ENCODE measurements at regions not wholly inside any gene's neighbourhood (a gene's known extent, or its start where the extent isn't known, plus 50 kb on each side); places are given as distances from the start of the nearest gene placed in this dataset.
"Not testable (repeated sequence)": the region's sequence is repeated elsewhere in the genome, so short reads cannot be mapped to it uniquely, and the experiment has no call there.

DNA sequence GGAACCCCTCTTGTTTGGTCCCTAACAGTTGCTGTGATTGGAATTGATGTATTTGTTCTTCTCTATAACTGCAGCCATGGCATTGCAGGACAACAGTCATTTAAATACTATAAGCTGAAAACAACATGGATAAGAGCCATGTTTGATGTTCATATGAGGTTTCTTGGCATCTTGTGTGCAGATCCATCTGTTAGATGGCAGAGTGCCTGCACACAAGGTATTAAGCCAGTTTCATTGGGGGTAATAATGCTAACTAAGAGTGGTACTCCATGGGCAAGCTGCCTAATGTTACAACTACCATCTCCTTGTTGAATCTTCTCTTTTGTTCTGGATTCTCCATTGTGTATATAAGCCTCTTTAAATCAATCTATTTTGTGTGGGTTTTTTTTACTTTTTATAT, 206.0 kb upstream of the CHORDC1 start:
- Mint-ChIP-seq H3K27me3 (ENCODE audit: low read depth) (no peaks in the 10 kb centered on the region), H3K4me1 (ENCODE audit: low read depth) (peaks cover 2% of the 10 kb centered on the region), H3K4me3 (no peak overlapping the region), H3K9me3 (no peaks in the 10 kb centered on the region), H3K27ac (no peak overlapping the region), H3K36me3 (ENCODE audit: low read depth) (no peaks in the 10 kb centered on the region)
- no peak for DNase-seq (ENCODE audit: low spot score)

DNA sequence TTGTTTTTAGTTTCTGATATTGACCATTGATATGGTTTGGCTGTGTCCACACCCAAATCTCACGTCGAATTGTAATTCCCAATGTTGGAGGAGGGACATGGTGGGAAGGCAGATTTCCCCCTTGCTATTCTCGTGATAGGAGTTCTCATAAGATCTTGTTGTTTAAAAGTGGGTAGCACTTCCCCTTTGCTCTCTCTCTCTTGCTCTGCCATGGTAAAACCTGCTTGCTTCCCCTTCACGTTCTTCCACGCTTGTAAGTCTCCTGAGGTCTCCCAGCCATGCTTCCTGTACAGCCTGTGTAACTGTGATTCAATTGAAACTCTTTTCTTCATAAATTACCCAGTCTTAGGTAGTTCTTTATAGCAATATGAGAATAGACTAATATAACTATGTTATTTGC, 203.6 kb upstream of the CHORDC1 start:
- H3K27ac Mint-ChIP-seq, result no peak overlapping the region
- no peaks in the 10 kb centered on the region for H3K27me3 Mint-ChIP-seq (ENCODE audit: low read depth)

GRCh38 chr11:90423378-90423777, 200.5 kb upstream of the CHORDC1 start:
- Mint-ChIP-seq H3K9me3 (no peaks in the 10 kb centered on the region), H3K36me3 (ENCODE audit: low read depth) (no peaks in the 10 kb centered on the region), H3K27ac (no peak overlapping the region), H3K27me3 (ENCODE audit: low read depth) (no peaks in the 10 kb centered on the region), H3K4me3 (no peak overlapping the region), H3K4me1 (ENCODE audit: low read depth) (no peaks in the 10 kb centered on the region)
- no peak for DNase-seq (ENCODE audit: low spot score)

More for the DNA sequence above, 203.6 kb upstream of the CHORDC1 start:
- Mint-ChIP-seq H3K36me3 (ENCODE audit: low read depth) (no peaks in the 10 kb centered on the region), H3K4me3 (no peak overlapping the region), H3K9me3 (no peaks in the 10 kb centered on the region), H3K4me1 (ENCODE audit: low read depth) (no peaks in the 10 kb centered on the region)
- no peak for DNase-seq (ENCODE audit: low spot score)

- H3K27me3 Mint-ChIP-seq (ENCODE audit: low read depth); H3K27ac Mint-ChIP-seq; H3K36me3 Mint-ChIP-seq (ENCODE audit: low read depth); H3K4me1 Mint-ChIP-seq (ENCODE audit: low read depth); DNase-seq (ENCODE audit: low spot score); H3K9me3 Mint-ChIP-seq; H3K4me3 Mint-ChIP-seq: not testable (repeated sequence)
Measured at GRCh38 chr11:90422787-90423186, 199.9 kb upstream of the CHORDC1 start.

DNA sequence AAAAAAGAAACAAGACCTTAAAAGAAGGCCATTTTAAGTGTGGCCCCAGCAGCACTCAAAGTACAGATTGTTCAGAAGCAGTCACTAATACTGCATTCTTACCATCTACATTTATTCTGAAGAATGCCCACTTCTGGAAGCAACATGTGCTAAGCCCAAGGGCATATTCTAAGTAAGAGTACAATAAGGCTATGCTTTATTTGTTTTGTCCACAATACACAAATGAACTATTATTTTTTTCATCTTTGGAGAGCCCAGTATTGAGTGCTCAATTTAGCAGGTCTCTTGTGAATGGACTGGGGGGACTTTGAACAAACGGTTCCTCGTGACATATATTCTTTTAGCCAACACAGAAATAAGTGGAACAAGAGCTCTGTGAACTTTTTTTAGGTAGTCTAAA, 191.4 kb upstream of the CHORDC1 start:
- DNase-seq (ENCODE audit: low spot score), result no peak
- Mint-ChIP-seq H3K27ac (no peak overlapping the region), H3K36me3 (ENCODE audit: low read depth) (no peaks in the 10 kb centered on the region), H3K27me3 (ENCODE audit: low read depth) (no peaks in the 10 kb centered on the region), H3K4me1 (ENCODE audit: low read depth) (no peaks in the 10 kb centered on the region), H3K4me3 (no peak overlapping the region), H3K9me3 (no peaks in the 10 kb centered on the region)

- H3K27me3 Mint-ChIP-seq (ENCODE audit: low read depth), result no peaks in the 10 kb centered on the region
- H3K4me3 Mint-ChIP-seq, result no peak overlapping the region
- no peak for DNase-seq (ENCODE audit: low spot score)
- no peaks in the 10 kb centered on the region for H3K9me3 Mint-ChIP-seq
- H3K36me3 Mint-ChIP-seq (ENCODE audit: low read depth), result no peaks in the 10 kb centered on the region
- no peaks in the 10 kb centered on the region for H3K4me1 Mint-ChIP-seq (ENCODE audit: low read depth)
- no peak overlapping the region for H3K27ac Mint-ChIP-seq
Measured at GRCh38 chr11:90407350-90407749, 184.5 kb upstream of the CHORDC1 start.

DNA sequence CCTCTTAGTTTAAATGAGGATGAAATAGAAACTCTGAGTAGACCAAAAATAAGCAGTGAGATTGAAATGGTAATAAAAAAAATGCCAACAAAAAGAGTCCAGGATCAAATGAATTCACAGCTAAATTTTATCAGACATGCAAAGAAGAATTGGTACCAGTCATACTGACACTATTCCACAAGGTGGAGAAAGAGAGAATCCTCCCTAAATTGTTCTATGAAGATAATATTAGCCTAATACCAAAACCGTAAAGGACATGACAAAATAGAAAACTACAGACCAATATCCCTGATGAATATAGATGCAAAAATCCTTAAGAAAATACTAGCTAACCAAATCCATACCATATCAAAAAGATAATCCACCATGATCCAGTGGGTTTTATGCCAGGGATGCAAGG, 169.8 kb upstream of the CHORDC1 start:
- Mint-ChIP-seq H3K27me3 (ENCODE audit: low read depth) (no peaks in the 10 kb centered on the region), H3K4me1 (ENCODE audit: low read depth) (no peaks in the 10 kb centered on the region), H3K4me3 (no peak overlapping the region)

DNA sequence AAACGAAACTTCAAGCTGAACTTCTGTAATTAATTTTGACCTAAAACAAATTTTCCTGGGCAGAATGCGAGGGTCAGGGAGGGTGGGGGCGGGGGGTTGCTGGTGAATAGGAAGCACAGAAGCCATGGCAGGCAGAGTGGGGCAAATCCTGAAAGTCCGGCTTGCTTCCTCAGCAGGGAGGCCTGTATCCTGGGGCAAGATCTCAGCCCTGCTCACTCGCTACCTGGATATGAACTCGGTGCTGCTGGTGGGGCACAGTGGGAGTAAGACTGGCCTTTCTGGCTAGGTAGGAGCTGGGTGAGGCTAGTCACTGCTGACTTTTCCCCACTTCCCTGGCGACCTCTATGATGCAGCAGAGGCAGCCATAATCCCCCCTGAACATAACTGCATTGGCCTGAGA, 168.9 kb upstream of the CHORDC1 start:
- no peaks in the 10 kb centered on the region for H3K27me3 Mint-ChIP-seq (ENCODE audit: low read depth)
- no peaks in the 10 kb centered on the region for H3K9me3 Mint-ChIP-seq
- H3K27ac Mint-ChIP-seq, result no peak overlapping the region
- no peak for DNase-seq (ENCODE audit: low spot score)
- H3K4me3 Mint-ChIP-seq, result no peak overlapping the region
- H3K4me1 Mint-ChIP-seq (ENCODE audit: low read depth), result no peaks in the 10 kb centered on the region
- H3K36me3 Mint-ChIP-seq (ENCODE audit: low read depth), result no peaks in the 10 kb centered on the region

More for the DNA sequence above, 169.8 kb upstream of the CHORDC1 start:
- H3K36me3 Mint-ChIP-seq (ENCODE audit: low read depth), result no peaks in the 10 kb centered on the region
- no peak overlapping the region for H3K27ac Mint-ChIP-seq
- no peak for DNase-seq (ENCODE audit: low spot score)
- H3K9me3 Mint-ChIP-seq, result no peaks in the 10 kb centered on the region

DNA sequence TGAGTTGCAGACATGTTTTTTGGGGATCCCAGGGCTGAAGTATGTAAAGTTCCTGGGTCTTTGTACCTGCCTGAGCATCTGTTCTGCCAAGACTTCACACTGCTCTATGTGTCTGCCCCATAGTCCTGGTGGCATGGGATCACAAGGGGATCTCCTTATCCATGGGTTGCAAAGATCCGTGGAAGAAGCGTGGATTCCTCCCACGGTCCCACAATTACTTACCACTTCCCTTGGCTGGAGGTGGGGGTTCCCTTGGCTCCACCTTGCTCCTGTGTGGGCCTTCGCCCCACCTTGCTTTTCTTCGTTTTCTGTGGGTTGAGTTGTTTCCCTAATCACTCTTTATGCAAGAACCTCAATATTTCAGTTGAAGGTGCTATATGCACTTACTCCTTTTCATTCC, 157.4 kb upstream of the CHORDC1 start:
- no peak overlapping the region for H3K27ac Mint-ChIP-seq
- no peaks in the 10 kb centered on the region for H3K27me3 Mint-ChIP-seq (ENCODE audit: low read depth)
- H3K36me3 Mint-ChIP-seq (ENCODE audit: low read depth), result no peaks in the 10 kb centered on the region
- H3K9me3 Mint-ChIP-seq, result no peaks in the 10 kb centered on the region
- no peak for DNase-seq (ENCODE audit: low spot score)
- no peak overlapping the region for H3K4me3 Mint-ChIP-seq
- no peaks in the 10 kb centered on the region for H3K4me1 Mint-ChIP-seq (ENCODE audit: low read depth)

- Mint-ChIP-seq H3K9me3 (no peaks in the 10 kb centered on the region), H3K27ac (no peak overlapping the region), H3K4me3 (no peak overlapping the region), H3K27me3 (ENCODE audit: low read depth) (no peaks in the 10 kb centered on the region), H3K4me1 (ENCODE audit: low read depth) (no peaks in the 10 kb centered on the region), H3K36me3 (ENCODE audit: low read depth) (no peaks in the 10 kb centered on the region)
- DNase-seq (ENCODE audit: low spot score), result no peak
Measured at GRCh38 chr11:90373971-90374370, 151.1 kb upstream of the CHORDC1 start.

DNA sequence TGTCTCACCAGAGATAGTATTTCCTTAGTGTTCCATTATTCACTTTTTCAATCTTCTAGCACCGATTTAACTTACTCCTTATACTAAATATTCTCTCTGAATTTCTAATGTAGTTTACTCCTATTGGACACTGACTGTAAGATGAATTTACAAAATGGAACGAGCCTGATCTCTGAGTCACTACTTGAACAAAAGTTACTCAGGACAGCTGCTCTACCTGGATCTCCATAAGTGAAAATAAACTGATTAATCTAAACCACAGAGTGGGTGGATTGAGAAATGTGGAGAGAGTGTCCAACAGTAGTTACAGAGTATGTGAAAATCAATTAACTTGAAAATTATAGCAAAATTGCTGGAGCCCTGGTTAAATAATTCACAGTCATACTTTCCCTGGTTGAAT, 141.7 kb upstream of the CHORDC1 start:
- Mint-ChIP-seq H3K4me1 (ENCODE audit: low read depth) (no peaks in the 10 kb centered on the region), H3K27me3 (ENCODE audit: low read depth) (no peaks in the 10 kb centered on the region), H3K36me3 (ENCODE audit: low read depth) (no peaks in the 10 kb centered on the region), H3K4me3 (no peak overlapping the region), H3K27ac (no peak overlapping the region), H3K9me3 (no peaks in the 10 kb centered on the region)
- no peak for DNase-seq (ENCODE audit: low spot score)

- no peak for DNase-seq (ENCODE audit: low spot score)
- Mint-ChIP-seq H3K36me3 (ENCODE audit: low read depth) (no peaks in the 10 kb centered on the region), H3K4me3 (no peak overlapping the region), H3K27ac (no peak overlapping the region), H3K9me3 (no peaks in the 10 kb centered on the region), H3K27me3 (ENCODE audit: low read depth) (no peaks in the 10 kb centered on the region), H3K4me1 (ENCODE audit: low read depth) (no peaks in the 10 kb centered on the region)
Measured at GRCh38 chr11:90363739-90364138, 140.9 kb upstream of the CHORDC1 start.

GRCh38 chr11:90355200-90355599, 132.4 kb upstream of the CHORDC1 start:
- H3K4me3 Mint-ChIP-seq, result no peak overlapping the region
- H3K27me3 Mint-ChIP-seq (ENCODE audit: low read depth), result no peaks in the 10 kb centered on the region
- no peaks in the 10 kb centered on the region for H3K36me3 Mint-ChIP-seq (ENCODE audit: low read depth)
- H3K4me1 Mint-ChIP-seq (ENCODE audit: low read depth), result no peaks in the 10 kb centered on the region
- no peak for DNase-seq (ENCODE audit: low spot score)
- no peaks in the 10 kb centered on the region for H3K9me3 Mint-ChIP-seq
- no peak overlapping the region for H3K27ac Mint-ChIP-seq

DNA sequence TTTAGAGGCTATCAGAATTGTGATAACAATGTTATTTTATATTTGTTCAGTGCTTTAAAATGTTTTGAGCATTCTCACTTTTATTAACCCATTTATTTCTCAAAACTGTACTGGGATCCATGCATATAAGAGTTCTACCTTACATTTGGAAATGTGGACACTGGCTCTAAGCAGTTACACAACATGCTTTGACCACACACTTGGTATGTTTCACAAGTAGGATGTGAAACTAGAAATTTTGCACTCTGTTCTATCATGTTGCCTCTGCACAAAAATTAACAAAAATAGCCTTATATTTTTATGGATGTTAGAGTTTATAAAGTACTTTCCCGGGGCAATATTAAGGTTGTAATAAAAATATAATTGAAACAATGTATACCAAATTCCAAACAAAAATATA, 126.9 kb upstream of the CHORDC1 start:
- Mint-ChIP-seq H3K27me3 (ENCODE audit: low read depth) (no peaks in the 10 kb centered on the region), H3K9me3 (no peaks in the 10 kb centered on the region), H3K4me1 (ENCODE audit: low read depth) (no peaks in the 10 kb centered on the region), H3K4me3 (no peak overlapping the region), H3K27ac (no peak overlapping the region), H3K36me3 (ENCODE audit: low read depth) (no peaks in the 10 kb centered on the region)
- DNase-seq (ENCODE audit: low spot score), result no peak

GRCh38 chr11:90344546-90344945, 121.7 kb upstream of the CHORDC1 start:
- DNase-seq (ENCODE audit: low spot score), result no peak
- Mint-ChIP-seq H3K4me3 (no peak overlapping the region), H3K27ac (no peak overlapping the region), H3K36me3 (ENCODE audit: low read depth) (no peaks in the 10 kb centered on the region), H3K4me1 (ENCODE audit: low read depth) (no peaks in the 10 kb centered on the region), H3K9me3 (no peaks in the 10 kb centered on the region), H3K27me3 (ENCODE audit: low read depth) (no peaks in the 10 kb centered on the region)
